HCT116 (cell line): ENCODE measurements at regions not wholly inside any gene's neighbourhood (a gene's known extent, or its start where the extent isn't known, plus 50 kb on each side); places are given as distances from the start of the nearest gene placed in this dataset.

Source experiments
- ATAC-seq: fragments of 200-7000 bp; cut with Tn5 transposase; 2 replicates; pipeline ENCODE4 v1.9.1; 2020; ENCODE audit warnings: mild to moderate bottlenecking, moderate library complexity
- BruUV-seq: library from RNA; stranded (reverse); fragments of 400-500 nt; replicated peaks from 2 replicates; lab custom pipeline; 2021; lab: Mats Ljungman, UMichigan
- CTCF ChIA-PET: fragments of 300-600 bp; sonication (Branson Sonifier 250); formaldehyde crosslinking; loops from one replicate; lab custom pipeline; 2021; ENCODE audit warnings: antibody characterized with exemption; lab: Charles Lee
- POLR2A ChIA-PET: fragments of 300-600, 350-600 bp; sonication (Branson Sonifier 250); formaldehyde crosslinking; loops from one replicate; lab custom pipeline; 2021; ENCODE audit warnings: antibody characterized with exemption; lab: Charles Lee
- RAD21 ChIA-PET, 2 experiments: fragments of 300-600 bp; sonication (Branson Sonifier 250); formaldehyde crosslinking; loops; one replicate each; lab custom pipeline; 2023; ENCODE audit warnings: low total read pairs in 2 of 2; ENCODE audit not compliant: uncharacterized antibody in 2 of 2, unreplicated experiment in 2 of 2, low non-redundant PET in 1 of 2; lab: Charles Lee
- DNase-seq: peaks from one replicate; pipeline ENCODE4 v3.0.0-alpha.2; 2010; ENCODE audit warnings: low read depth, low spot score
- H2AFZ ChIP-seq: fragments of 200-600 bp; shearing (Covaris generic), sonication (generic); 2 replicates; pipeline ENCODE4 v1.6.1; 2017; ENCODE audit warnings: low read depth, mixed run types, mixed read lengths, antibody characterized with exemption, low read length; ENCODE audit not compliant: poor library complexity, severe bottlenecking
- H3K27ac ChIP-seq: 2 replicates; pipeline ENCODE4 v1.5.1; 2012; ENCODE audit warnings: low read depth, low read length
- H3K27me3 ChIP-seq: fragments of 200-600 bp; sonication (generic); 2 replicates; pipeline ENCODE4 v1.6.1; 2016; ENCODE audit warnings: mixed run types, low read length, mixed read lengths; ENCODE audit not compliant: insufficient read depth
- H3K36me3 ChIP-seq, 2 experiments: fragments of 200-500 bp in 1 of 2; fragments of 200-600 bp in 1 of 2; sonication (Bioruptor generic) in 1 of 2; sonication (generic) in 1 of 2; 2 replicates each; pipeline versions ENCODE4 v1.5.1 to v1.6.1; 2014 to 2016; ENCODE audit warnings: low read length in 2 of 2, inconsistent platforms in 1 of 2, mixed read lengths in 1 of 2, mixed run types in 1 of 2; ENCODE audit not compliant: insufficient read depth in 2 of 2, control insufficient read depth in 1 of 2
- H3K4me1 ChIP-seq, 2 experiments: fragments of 200-600 bp in 1 of 2; sonication (generic) in 1 of 2; 2 replicates each; pipeline versions ENCODE4 v1.5.1 to v1.6.1; 2012 to 2017; ENCODE audit warnings: low read length in 2 of 2, inconsistent platforms in 1 of 2, mild to moderate bottlenecking in 1 of 2, mixed read lengths in 1 of 2, mixed run types in 1 of 2, moderate library complexity in 1 of 2; ENCODE audit not compliant: insufficient read depth in 2 of 2, control insufficient read depth in 1 of 2
- H3K4me2 ChIP-seq: fragments of 200-600 bp; sonication (generic); 2 replicates; pipeline ENCODE4 v1.6.1; 2017; ENCODE audit warnings: mixed run types, low read length, mixed read lengths
- H3K4me3 ChIP-seq, 2 experiments: fragments of 200-600 bp in 1 of 2; sonication (generic) in 1 of 2; replicated peaks in 1 of 2; 2 replicates each; pipeline ENCODE4 v1.5.1; 2011 to 2016; ENCODE audit warnings: low read length in 2 of 2, control low read depth in 1 of 2, low read depth in 1 of 2, mild to moderate bottlenecking in 1 of 2, mixed read lengths in 1 of 2, mixed run types in 1 of 2
- H3K79me2 ChIP-seq: fragments of 200-600 bp; sonication (generic); 2 replicates; pipeline ENCODE4 v1.6.1; 2017; ENCODE audit warnings: mild to moderate bottlenecking, mixed run types, low read length, moderate library complexity, mixed read lengths; ENCODE audit not compliant: insufficient read depth
- H3K9ac ChIP-seq: fragments of 200-600 bp; sonication (generic); 2 replicates; pipeline ENCODE4 v1.6.1; 2016; ENCODE audit warnings: low read length, mixed read lengths
- H3K9me2 ChIP-seq: fragments of 200-600 bp; sonication (generic), shearing (Covaris generic); 2 replicates; pipeline ENCODE4 v1.6.1; 2017; ENCODE audit warnings: mixed run types, mild to moderate bottlenecking, moderate library complexity; ENCODE audit not compliant: insufficient read depth
- H3K9me3 ChIP-seq, 2 experiments: fragments of 200-500 bp in 1 of 2; fragments of 200-600 bp in 1 of 2; sonication (Bioruptor generic) in 1 of 2; sonication (generic) in 1 of 2; 2 replicates each; pipeline ENCODE4 v1.6.1; 2014 to 2017; ENCODE audit warnings: low read length in 2 of 2, mixed read lengths in 2 of 2, inconsistent platforms in 1 of 2, low read depth in 1 of 2, mild to moderate bottlenecking in 1 of 2, mixed run types in 1 of 2, moderate library complexity in 1 of 2; ENCODE audit not compliant: control insufficient read depth in 1 of 2, insufficient read depth in 1 of 2
- H4K20me1 ChIP-seq: fragments of 200-600 bp; sonication (generic), shearing (Covaris generic); 2 replicates; pipeline ENCODE4 v1.6.1; 2017; ENCODE audit warnings: mixed run types, mild to moderate bottlenecking, moderate library complexity; ENCODE audit not compliant: insufficient read depth
- ELF1 ChIP-seq: IDR thresholded peaks from 2 replicates; pipeline ENCODE4 v1.6.1; 2012; ENCODE audit warnings: low read depth, borderline replicate concordance
- POLR2AphosphoS5 ChIP-seq: IDR thresholded peaks from 2 replicates; pipeline ENCODE4 v1.6.1; 2011; ENCODE audit warnings: mild to moderate bottlenecking, low read depth, low read length, moderate library complexity
- RAD21 ChIP-seq: IDR thresholded peaks from 2 replicates; pipeline ENCODE4 v1.6.1; 2012; ENCODE audit warnings: low read depth, mild to moderate bottlenecking
- SIN3A ChIP-seq: IDR thresholded peaks from 2 replicates; pipeline ENCODE4 v1.6.1; 2012; ENCODE audit warnings: low read depth
- SP1 ChIP-seq: IDR thresholded peaks from 2 replicates; pipeline ENCODE4 v1.6.1; 2012; ENCODE audit warnings: low read depth
- SRF ChIP-seq: IDR thresholded peaks from 2 replicates; pipeline ENCODE4 v1.6.1; 2012; ENCODE audit warnings: low read depth
- TCF7L2 ChIP-seq: IDR thresholded peaks from 2 replicates; pipeline ENCODE4 v1.7.0; 2011; ENCODE audit warnings: borderline replicate concordance, inconsistent platforms; ENCODE audit not compliant: insufficient read depth, insufficient read length; ENCODE audit errors: extremely low read depth
- YY1 ChIP-seq: IDR thresholded peaks from 2 replicates; pipeline ENCODE4 v1.6.1; 2011; ENCODE audit warnings: low read length, low read depth, moderate library complexity, mild to moderate bottlenecking; ENCODE audit not compliant: insufficient replicate concordance; ENCODE audit errors: extremely low read depth
- ZNF274 ChIP-seq: fragments of 200-500 bp; sonication (Bioruptor generic); IDR thresholded peaks from 2 replicates; pipeline ENCODE4 v1.6.1; 2014; ENCODE audit warnings: mild to moderate bottlenecking, low read depth, low read length, inconsistent platforms
- intact Hi-C: fragments of 100-400 bp; cut with micrococcal nuclease; formaldehyde crosslinking; loops from 2 replicates; pipeline ENCODE4 v1.10.0; 2022
- TF ChIP-seq, protein P1 (sequence below), 3 experiments: fragments of 200-600 bp in 1 of 3; sonication (generic) in 1 of 3; IDR thresholded peaks in 2 of 3; conservative IDR thresholded peaks in 1 of 3; 2 replicates each; pipeline ENCODE4 v1.5.1; 2012 to 2017; ENCODE audit warnings: low read depth in 2 of 3, low read length in 2 of 3, antibody characterized with exemption in 1 of 3, borderline replicate concordance in 1 of 3, control low read depth in 1 of 3, mild to moderate bottlenecking in 1 of 3, mixed read lengths in 1 of 3, mixed run types in 1 of 3, moderate library complexity in 1 of 3; ENCODE audit not compliant: insufficient read depth in 1 of 3

- no peaks in the 10 kb centered on the region for H3K36me3 ChIP-seq
- intact Hi-C loops = no loop called here
- H3K27ac ChIP-seq = no peak overlapping the region
- no peak overlapping the region for H3K9ac ChIP-seq
- no TSS peak for BruUV-seq
- no peak overlapping the region for H3K4me2 ChIP-seq
- H3K9me2 ChIP-seq = no peaks in the 10 kb centered on the region
- peaks cover 2 to 7% of the 10 kb centered on the region in 2 experiments; a peak in 2 of 4 replicates for H3K4me1 ChIP-seq
- ChIA-PET POLR2A (no interaction called here), CTCF (no interaction called here)
- no peak overlapping the region for H2AFZ ChIP-seq
- no peaks in the 10 kb centered on the region for H3K9me3 ChIP-seq
- H3K4me3 ChIP-seq = no peak overlapping the region
- no peak for ATAC-seq
- no peaks in the 10 kb centered on the region for H3K79me2 ChIP-seq
- H3K27me3 ChIP-seq = no peaks in the 10 kb centered on the region
- no peaks in the 10 kb centered on the region for H4K20me1 ChIP-seq
- no peak for TF ChIP-seq SIN3A
- no peak for TF ChIP-seq YY1
- TF ChIP-seq SRF = no peak
- TF ChIP-seq SP1 = no peak
- TF ChIP-seq ZNF274 = no peak
- TF ChIP-seq POLR2AphosphoS5 = no peak
- TF ChIP-seq TCF7L2 = no peak
- TF ChIP-seq, protein P1, sequence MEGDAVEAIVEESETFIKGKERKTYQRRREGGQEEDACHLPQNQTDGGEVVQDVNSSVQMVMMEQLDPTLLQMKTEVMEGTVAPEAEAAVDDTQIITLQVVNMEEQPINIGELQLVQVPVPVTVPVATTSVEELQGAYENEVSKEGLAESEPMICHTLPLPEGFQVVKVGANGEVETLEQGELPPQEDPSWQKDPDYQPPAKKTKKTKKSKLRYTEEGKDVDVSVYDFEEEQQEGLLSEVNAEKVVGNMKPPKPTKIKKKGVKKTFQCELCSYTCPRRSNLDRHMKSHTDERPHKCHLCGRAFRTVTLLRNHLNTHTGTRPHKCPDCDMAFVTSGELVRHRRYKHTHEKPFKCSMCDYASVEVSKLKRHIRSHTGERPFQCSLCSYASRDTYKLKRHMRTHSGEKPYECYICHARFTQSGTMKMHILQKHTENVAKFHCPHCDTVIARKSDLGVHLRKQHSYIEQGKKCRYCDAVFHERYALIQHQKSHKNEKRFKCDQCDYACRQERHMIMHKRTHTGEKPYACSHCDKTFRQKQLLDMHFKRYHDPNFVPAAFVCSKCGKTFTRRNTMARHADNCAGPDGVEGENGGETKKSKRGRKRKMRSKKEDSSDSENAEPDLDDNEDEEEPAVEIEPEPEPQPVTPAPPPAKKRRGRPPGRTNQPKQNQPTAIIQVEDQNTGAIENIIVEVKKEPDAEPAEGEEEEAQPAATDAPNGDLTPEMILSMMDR (IDR thresholded peaks at IDR 0.05 in 2 of 3, conservative IDR thresholded peaks at IDR 0.05 in 1 of 3; ENCODE audit: borderline replicate concordance in 1 of 3, insufficient read depth in 1 of 3, low read depth in 2 of 3, low read length in 2 of 3) = no peak
- no peak for TF ChIP-seq RAD21
- TF ChIP-seq ELF1 = no peak
- TF ChIP-seq, all 23 proteins: peak for 0
- DNase-seq = no peak
- RAD21 ChIA-PET = no interaction called here
Observed at GRCh38 chr9:88653911-88654310, 118.9 kb downstream of the NXNL2 start.
